ENCODE measurements at regions not wholly inside any gene's neighbourhood (a gene's known extent, or its start where the extent isn't known, plus 50 kb on each side); places are given as distances from the start of the nearest gene placed in this dataset.

- H3K27me3 ChIP-seq (replicated peaks; ENCODE audit: insufficient read depth, low read depth, low read length, poor library complexity): no peaks in the 10 kb centered on the region
- DNase-seq (ENCODE audit: low spot score): no peak
- POLR2A ChIA-PET (ENCODE audit: low non-redundant PET): no interaction called here
- H3K4me1 ChIP-seq (ENCODE audit: insufficient read depth, low read length, poor library complexity, severe bottlenecking): no peaks in the 10 kb centered on the region
- H3K36me3 ChIP-seq (ENCODE audit: insufficient read depth, low read length, poor library complexity, severe bottlenecking): no peaks in the 10 kb centered on the region
- TF ChIP-seq EZH2 (IDR thresholded peaks at IDR 0.05; ENCODE audit: borderline replicate concordance, low read depth, low read length, poor library complexity, severe bottlenecking): no peak
- no peak for TF ChIP-seq CTCF (conservative IDR thresholded peaks at IDR 0.05; ENCODE audit: low read depth, low read length)
- intact Hi-C loops (cut with micrococcal nuclease; ENCODE audit: unreplicated experiment): no loop called here
- no peak overlapping the region for H3K27ac ChIP-seq (ENCODE audit: low read depth, low read length, poor library complexity, severe bottlenecking)
- no peaks in the 10 kb centered on the region for H3K9me3 ChIP-seq (ENCODE audit: low read depth, low read length, poor library complexity, severe bottlenecking)
- CTCF ChIA-PET: no interaction called here
- BruUV-seq (replicated peaks): no TSS peak
- H3K4me3 ChIP-seq (ENCODE audit: low read depth, low read length, poor library complexity, severe bottlenecking): no peak overlapping the region
Measured at GRCh38 chr16:79662669-79663313, 62.3 kb upstream of the MAF start.

- H3K9me3 ChIP-seq (ENCODE audit: low read depth, low read length, poor library complexity, severe bottlenecking): no peaks in the 10 kb centered on the region
- no peaks in the 10 kb centered on the region for H3K27me3 ChIP-seq (replicated peaks; ENCODE audit: insufficient read depth, low read depth, low read length, poor library complexity)
- H3K36me3 ChIP-seq (ENCODE audit: insufficient read depth, low read length, poor library complexity, severe bottlenecking): no peaks in the 10 kb centered on the region
- intact Hi-C loops (cut with micrococcal nuclease; ENCODE audit: unreplicated experiment): no loop called here
- ChIA-PET CTCF (no interaction called here), POLR2A (ENCODE audit: low non-redundant PET) (no interaction called here)
- H3K4me3 ChIP-seq (ENCODE audit: low read depth, low read length, poor library complexity, severe bottlenecking): no peak overlapping the region
- no peak overlapping the region for H3K27ac ChIP-seq (ENCODE audit: low read depth, low read length, poor library complexity, severe bottlenecking)
- DNase-seq (ENCODE audit: low spot score): no peak
- TF ChIP-seq CTCF (conservative IDR thresholded peaks at IDR 0.05; ENCODE audit: low read depth, low read length): no peak
- TF ChIP-seq EZH2 (IDR thresholded peaks at IDR 0.05; ENCODE audit: borderline replicate concordance, low read depth, low read length, poor library complexity, severe bottlenecking): no peak
- H3K4me1 ChIP-seq (ENCODE audit: insufficient read depth, low read length, poor library complexity, severe bottlenecking): no peaks in the 10 kb centered on the region
- no TSS peak for BruUV-seq (replicated peaks)
Measured at GRCh38 chr16:79662122-79662521, 61.6 kb upstream of the MAF start.

- ChIA-PET POLR2A (ENCODE audit: low non-redundant PET) (no interaction called here), CTCF (no interaction called here)
- intact Hi-C loops (cut with micrococcal nuclease; ENCODE audit: unreplicated experiment): no loop called here
Measured at GRCh38 chr16:79661578-79661977, 61.0 kb upstream of the MAF start.

More at GRCh38 chr16:79661578-79661977, 61.0 kb upstream of the MAF start:
- Histone ChIP-seq H3K27me3 (replicated peaks; ENCODE audit: insufficient read depth, low read depth, low read length, poor library complexity) (no peaks in the 10 kb centered on the region), H3K9me3 (ENCODE audit: low read depth, low read length, poor library complexity, severe bottlenecking) (no peaks in the 10 kb centered on the region), H3K4me3 (ENCODE audit: low read depth, low read length, poor library complexity, severe bottlenecking) (no peak overlapping the region), H3K4me1 (ENCODE audit: insufficient read depth, low read length, poor library complexity, severe bottlenecking) (no peaks in the 10 kb centered on the region), H3K36me3 (ENCODE audit: insufficient read depth, low read length, poor library complexity, severe bottlenecking) (no peaks in the 10 kb centered on the region), H3K27ac (ENCODE audit: low read depth, low read length, poor library complexity, severe bottlenecking) (no peak overlapping the region)
- TF ChIP-seq EZH2 (IDR thresholded peaks at IDR 0.05; ENCODE audit: borderline replicate concordance, low read depth, low read length, poor library complexity, severe bottlenecking) (no peak), CTCF (conservative IDR thresholded peaks at IDR 0.05; ENCODE audit: low read depth, low read length) (no peak)
- BruUV-seq (replicated peaks): no TSS peak
- DNase-seq (ENCODE audit: low spot score): no peak
